GM21526 (cell line): ENCODE measurements at regions not wholly inside any gene's neighbourhood (a gene's known extent, or its start where the extent isn't known, plus 50 kb on each side); places are given as distances from the start of the nearest gene placed in this dataset.
A peak's percentile ranks its signal among the peaks of the same experiment; 100 is the strongest.

ENCODE experiments used
- ATAC-seq: cut with Tn5 transposase; IDR thresholded peaks from one replicate; pipeline ENCODE4 v1.9.1; 2021; ENCODE audit warnings: moderate library complexity; ENCODE audit not compliant: unreplicated experiment, low FRiP score

GRCh38 chr11:104370478-104370877 lies 206.5 kb upstream of the PDGFD start:
- ATAC-seq = peak; percentile 80

- ATAC-seq = no peak
Observed at GRCh38 chr11:104369761-104370160, 205.8 kb upstream of the PDGFD start.

- no peak for ATAC-seq
Observed at GRCh38 chr11:104366321-104366734, 202.4 kb upstream of the PDGFD start.

- ATAC-seq = no peak
Observed at GRCh38 chr11:104365676-104366075, 201.7 kb upstream of the PDGFD start.

GRCh38 chr11:104361975-104362374 lies 198.0 kb upstream of the PDGFD start:
- ATAC-seq = no peak

- ATAC-seq = no peak
Observed at GRCh38 chr11:104352036-104352435, 188.1 kb upstream of the PDGFD start.

- peak; percentile 80 for ATAC-seq
Observed at GRCh38 chr11:104343578-104343977, 179.6 kb upstream of the PDGFD start.

GRCh38 chr11:104340590-104340989 lies 176.6 kb upstream of the PDGFD start:
- ATAC-seq = no peak

GRCh38 chr11:104339380-104339831 lies 175.5 kb upstream of the PDGFD start:
- no peak for ATAC-seq

- ATAC-seq = no peak
Observed at GRCh38 chr11:104338186-104338585, 174.2 kb upstream of the PDGFD start.

GRCh38 chr11:104337273-104337672 lies 173.3 kb upstream of the PDGFD start:
- ATAC-seq = no peak

GRCh38 chr11:104333977-104334376 lies 170.0 kb upstream of the PDGFD start:
- ATAC-seq = peak; percentile 70

GRCh38 chr11:104332110-104332509 lies 168.2 kb upstream of the PDGFD start:
- ATAC-seq = no peak

- no peak for ATAC-seq
Observed at GRCh38 chr11:104329078-104329665, 165.2 kb upstream of the PDGFD start.

GRCh38 chr11:104328512-104328907 lies 164.6 kb upstream of the PDGFD start:
- ATAC-seq = no peak

- no peak for ATAC-seq
Observed at GRCh38 chr11:104327861-104328511, 164.0 kb upstream of the PDGFD start.

- ATAC-seq = no peak
Observed at GRCh38 chr11:104325093-104325492, 161.1 kb upstream of the PDGFD start.

- ATAC-seq = no peak
Observed at GRCh38 chr11:104324276-104324675, 160.3 kb upstream of the PDGFD start.

- no peak for ATAC-seq
Observed at GRCh38 chr11:104323841-104324240, 159.9 kb upstream of the PDGFD start.

- no peak for ATAC-seq
Observed at GRCh38 chr11:104322696-104323095, 158.7 kb upstream of the PDGFD start.

- no peak for ATAC-seq
Observed at GRCh38 chr11:104320956-104321355, 157.0 kb upstream of the PDGFD start.

GRCh38 chr11:104320097-104320496 lies 156.2 kb upstream of the PDGFD start:
- ATAC-seq = no peak
